CD14-positive monocyte (primary cell): ENCODE measurements at regions not wholly inside any gene's neighbourhood (a gene's known extent, or its start where the extent isn't known, plus 50 kb on each side); places are given as distances from the start of the nearest gene placed in this dataset.

ENCODE experiments used
- DNase-seq, 3 donors: peaks; one replicate each; pipeline ENCODE4 v3.0.0-alpha.2; 2011 to 2022
- H2AFZ ChIP-seq: 2 replicates; pipeline ENCODE4 v1.6.0; 2012; ENCODE audit warnings: mild to moderate bottlenecking, low read depth, low read length, inconsistent platforms; ENCODE audit not compliant: insufficient read depth, poor library complexity, severe bottlenecking
- H3K27ac ChIP-seq, 2 donors: 1 replicate in 1 of 2; 2 replicates in 1 of 2; pipeline ENCODE4 v1.5.1; 2012 to 2013; ENCODE audit warnings: low read length in 2 of 2, control low read depth in 1 of 2, inconsistent platforms in 1 of 2, low read depth in 1 of 2, mild to moderate bottlenecking in 1 of 2
- H3K27me3 ChIP-seq, 2 donors: one replicate each; pipeline versions ENCODE4 v1.6.0 to v1.6.1; 2011 to 2013; ENCODE audit warnings: low read length in 2 of 2; ENCODE audit not compliant: control insufficient read depth in 2 of 2, insufficient read depth in 2 of 2
- H3K36me3 ChIP-seq, 2 donors: replicated peaks in 1 of 2; 1 replicate in 1 of 2; 2 replicates in 1 of 2; pipeline versions ENCODE4 v1.5.1 to v1.6.1; 2012 to 2013; ENCODE audit warnings: low read length in 2 of 2, control low read depth in 1 of 2, inconsistent platforms in 1 of 2, mild to moderate bottlenecking in 1 of 2; ENCODE audit not compliant: insufficient read depth in 2 of 2, control insufficient read depth in 1 of 2
- H3K4me1 ChIP-seq, 2 donors: 1 replicate in 1 of 2; 2 replicates in 1 of 2; pipeline versions ENCODE4 v1.5.1 to v1.6.1; 2012 to 2013; ENCODE audit warnings: low read length in 2 of 2, control low read depth in 1 of 2, inconsistent platforms in 1 of 2, mild to moderate bottlenecking in 1 of 2, moderate library complexity in 1 of 2; ENCODE audit not compliant: insufficient read depth in 2 of 2, control insufficient read depth in 1 of 2
- H3K4me2 ChIP-seq: replicated peaks from 2 replicates; pipeline ENCODE3; 2012; ENCODE audit warnings: low read length, moderate library complexity, mild to moderate bottlenecking; ENCODE audit not compliant: poor library complexity, severe bottlenecking; ENCODE audit errors: extremely low read depth
- H3K4me3 ChIP-seq, 3 experiments: fragments of 200-600 bp in 1 of 3; sonication (generic) in 1 of 3; replicated peaks in 1 of 3; 1 replicate in 2 of 3; 2 replicates in 1 of 3; pipeline ENCODE4 v1.5.1; 2011 to 2013; ENCODE audit warnings: low read length in 3 of 3, mild to moderate bottlenecking in 3 of 3, control low read depth in 2 of 3, low read depth in 2 of 3, inconsistent platforms in 1 of 3, moderate library complexity in 1 of 3
- H3K79me2 ChIP-seq: 2 replicates; pipeline ENCODE4 v1.6.0; 2012; ENCODE audit warnings: mild to moderate bottlenecking, control low read depth, inconsistent platforms, low read length, moderate library complexity; ENCODE audit not compliant: insufficient read depth
- H3K9ac ChIP-seq: 2 replicates; pipeline ENCODE4 v1.6.0; 2017; ENCODE audit warnings: low read length, mild to moderate bottlenecking; ENCODE audit not compliant: insufficient read depth, poor library complexity, severe bottlenecking
- H3K9me3 ChIP-seq, 2 donors: replicated peaks in 1 of 2; 1 replicate in 1 of 2; 2 replicates in 1 of 2; pipeline versions ENCODE4 v1.5.1 to v1.6.1; 2012 to 2013; ENCODE audit warnings: low read length in 2 of 2, control low read depth in 1 of 2; ENCODE audit not compliant: control insufficient read depth in 1 of 2, insufficient read depth in 1 of 2
- H4K20me1 ChIP-seq: 2 replicates; pipeline ENCODE4 v1.6.0; 2012; ENCODE audit warnings: mild to moderate bottlenecking, low read length, control low read depth, moderate library complexity; ENCODE audit not compliant: insufficient read depth
- H3K27ac Mint-ChIP-seq, 7 donors: one replicate each; pipeline ENCODE4 v1.8.0; 2020; ENCODE audit warnings: mild to moderate bottlenecking in 7 of 7, mixed read lengths in 7 of 7, moderate library complexity in 6 of 7, inconsistent platforms in 2 of 7
- H3K27me3 Mint-ChIP-seq, 3 donors: one replicate each; pipeline ENCODE4 v1.8.0; 2021 to 2022; ENCODE audit warnings: low read depth in 3 of 3, mild to moderate bottlenecking in 3 of 3, mixed read lengths in 3 of 3, moderate library complexity in 3 of 3, inconsistent platforms in 1 of 3
- H3K36me3 Mint-ChIP-seq, 2 donors: one replicate each; pipeline ENCODE4 v1.8.0; 2020; ENCODE audit warnings: mixed read lengths in 2 of 2, inconsistent platforms in 1 of 2, mild to moderate bottlenecking in 1 of 2
- H3K4me1 Mint-ChIP-seq: one replicate; pipeline ENCODE4 v1.8.0; 2020; ENCODE audit warnings: mild to moderate bottlenecking, mixed read lengths
- H3K4me3 Mint-ChIP-seq, 2 donors: one replicate each; pipeline ENCODE4 v1.8.0; 2020; ENCODE audit warnings: mild to moderate bottlenecking in 2 of 2, mixed read lengths in 2 of 2, moderate library complexity in 1 of 2
- H3K9me3 Mint-ChIP-seq, 7 donors: one replicate each; pipeline ENCODE4 v1.8.0; 2020 to 2022; ENCODE audit warnings: mixed read lengths in 7 of 7, mild to moderate bottlenecking in 6 of 7, moderate library complexity in 6 of 7, inconsistent platforms in 2 of 7
- CTCF ChIP-seq: fragments of 200-600 bp; IDR thresholded peaks from one replicate; pipeline ENCODE4 v1.8.0; 2022; ENCODE audit warnings: antibody characterized with exemption, mild to moderate bottlenecking
- WGBS: methylation state at CpG from one replicate; pipeline ENCODE4 v1.1.5; 2013; ENCODE audit warnings: missing lambda C conversion rate; ENCODE audit not compliant: insufficient coverage; 5-methylcytosine and 5-hydroxymethylcytosine counted together
- intact Hi-C, 2 donors: fragments of 100-400 bp; cut with micrococcal nuclease; formaldehyde crosslinking; loops; one replicate each; pipeline versions ENCODE4 v1.15.0 to v1.15.1; 2023

GRCh38 chr2:58916063-58916462 lies 674.9 kb upstream of the FANCL start:
- DNase-seq: no peak
- H3K9me3 Mint-ChIP-seq: no peaks in the 10 kb centered on the region
- Histone ChIP-seq H2AFZ (no peak overlapping the region), H3K9me3 (no peaks in the 10 kb centered on the region), H3K4me2 (no peak overlapping the region), H3K79me2 (no peaks in the 10 kb centered on the region), H3K4me3 (no peak overlapping the region), H3K9ac (no peak overlapping the region), H3K27me3 (no peaks in the 10 kb centered on the region), H3K27ac (no peak overlapping the region), H3K4me1 (no peaks in the 10 kb centered on the region), H4K20me1 (no peaks in the 10 kb centered on the region), H3K36me3 (no peaks in the 10 kb centered on the region)
- WGBS: 92% methylated on average over 2 of the region's 3 CpGs
- H3K4me1 Mint-ChIP-seq: no peaks in the 10 kb centered on the region
- H3K4me3 Mint-ChIP-seq: no peak overlapping the region
- no peak for TF ChIP-seq CTCF
- intact Hi-C loops: no loop called here
- H3K36me3 Mint-ChIP-seq: no peaks in the 10 kb centered on the region
- no peak overlapping the region for H3K27ac Mint-ChIP-seq
- peaks cover 0 to 2% (median 2%) of the 10 kb centered on the region in 3 donors for H3K27me3 Mint-ChIP-seq

DNA sequence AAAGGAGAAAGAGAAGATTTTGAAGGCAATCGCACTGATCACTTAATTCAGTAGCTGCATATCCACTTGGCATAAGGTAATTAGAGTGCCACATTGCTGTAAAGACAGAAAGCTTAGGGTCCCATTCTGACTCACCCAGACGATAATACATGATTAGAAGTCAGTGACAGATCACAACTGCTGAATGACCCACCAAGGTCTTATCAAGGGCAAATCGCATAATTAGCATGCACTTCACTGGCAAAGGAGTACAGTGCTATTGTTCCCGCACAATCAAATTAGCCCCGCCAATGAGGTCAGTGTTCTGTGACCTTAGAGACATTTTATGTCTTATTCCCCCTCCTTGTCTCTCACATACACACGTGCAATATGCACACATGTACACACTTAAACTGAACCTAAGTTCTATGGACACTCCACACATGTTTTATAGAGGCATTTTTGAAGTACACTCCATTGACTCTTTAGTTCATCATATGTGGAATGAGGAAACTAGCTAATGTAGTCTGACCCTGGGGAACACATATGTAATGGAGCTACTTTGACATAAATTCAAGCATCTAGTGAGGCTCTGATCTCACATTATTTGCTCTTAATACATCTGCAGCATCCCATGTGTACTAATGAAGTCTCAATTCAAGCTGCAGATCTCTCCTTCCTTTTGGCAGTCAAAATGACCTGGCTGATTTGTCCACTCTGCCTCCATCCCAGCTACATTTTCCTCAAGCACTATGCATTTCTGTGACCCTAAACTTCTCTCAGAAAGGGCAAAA lies 673.8 kb upstream of the FANCL start:
- Histone ChIP-seq H3K4me3 (no peak overlapping the region), H3K4me1 (no peaks in the 10 kb centered on the region), H3K79me2 (no peaks in the 10 kb centered on the region), H3K27me3 (no peaks in the 10 kb centered on the region), H2AFZ (no peak overlapping the region), H3K27ac (no peak overlapping the region), H4K20me1 (no peaks in the 10 kb centered on the region), H3K9ac (no peak overlapping the region), H3K4me2 (no peak overlapping the region), H3K36me3 (no peaks in the 10 kb centered on the region), H3K9me3 (no peaks in the 10 kb centered on the region)
- Mint-ChIP-seq H3K9me3 (no peaks in the 10 kb centered on the region), H3K27ac (no peak overlapping the region), H3K36me3 (no peaks in the 10 kb centered on the region), H3K4me3 (no peak overlapping the region), H3K4me1 (no peaks in the 10 kb centered on the region), H3K27me3 (peaks cover 0 to 2% (median 0%) of the 10 kb centered on the region in 3 donors)
- intact Hi-C loops: no loop called here
- no peak for TF ChIP-seq CTCF
- 96% methylated on average over 2 of the region's 6 CpGs for WGBS
- DNase-seq: no peak
